ENCODE measurements at regions not wholly inside any gene's neighbourhood (a gene's known extent, or its start where the extent isn't known, plus 50 kb on each side); places are given as distances from the start of the nearest gene placed in this dataset.

DNA sequence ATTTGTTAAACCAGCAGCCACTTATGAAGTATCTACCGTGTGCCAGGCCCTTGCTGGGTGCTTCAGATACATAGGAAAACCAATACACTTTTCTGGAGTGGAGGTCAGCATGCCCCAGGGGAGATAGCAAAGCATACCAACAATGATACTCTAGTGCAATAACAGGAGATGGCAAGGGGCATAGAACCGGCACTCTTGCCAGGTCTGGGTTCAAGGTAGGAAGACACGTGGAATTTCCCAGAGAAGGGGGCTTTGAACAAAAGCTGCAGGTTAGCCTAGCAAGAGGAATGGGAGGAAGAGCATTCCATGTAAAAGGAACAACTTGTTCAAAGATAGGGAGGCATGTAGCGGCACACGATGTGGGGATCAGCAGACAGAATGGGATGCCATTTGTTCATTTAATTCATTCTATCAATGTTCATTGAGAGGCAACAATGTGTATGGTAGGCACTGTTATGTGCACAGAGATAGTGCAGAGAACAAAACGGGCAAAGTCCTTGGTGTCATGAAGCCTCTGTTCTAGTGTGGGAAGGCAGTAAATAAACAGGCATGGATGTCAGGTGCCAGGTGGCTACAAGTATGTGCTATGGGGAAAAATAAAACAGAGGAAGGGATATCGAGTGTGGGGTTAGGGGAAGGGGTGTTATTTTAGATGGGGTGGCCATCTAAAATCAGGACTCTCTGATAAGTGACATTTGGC, 162.6 kb upstream of the E2F8 start:
- DNase-seq (ENCODE audit: low spot score), result no peak

DNA sequence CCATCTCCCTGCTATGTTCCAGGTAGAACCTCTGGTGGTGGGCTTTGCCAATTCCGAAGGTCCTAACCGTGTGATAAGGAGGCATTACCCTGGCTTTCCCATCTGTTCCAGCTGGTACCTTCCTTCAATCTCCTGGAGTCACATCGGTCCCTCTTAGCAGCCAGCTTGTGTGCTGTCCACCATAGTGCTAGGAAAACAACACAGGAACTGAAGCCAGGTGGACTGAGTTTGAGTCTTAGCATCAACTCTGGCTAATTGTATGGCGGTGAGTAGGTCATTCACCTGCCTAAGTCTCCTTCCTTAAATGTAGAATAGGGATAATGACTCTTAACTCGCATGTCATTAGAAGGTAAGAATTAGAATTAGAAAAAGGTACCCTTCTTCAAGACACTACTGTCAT, 159.6 kb upstream of the E2F8 start:
- DNase-seq (ENCODE audit: low spot score), result no peak

DNA sequence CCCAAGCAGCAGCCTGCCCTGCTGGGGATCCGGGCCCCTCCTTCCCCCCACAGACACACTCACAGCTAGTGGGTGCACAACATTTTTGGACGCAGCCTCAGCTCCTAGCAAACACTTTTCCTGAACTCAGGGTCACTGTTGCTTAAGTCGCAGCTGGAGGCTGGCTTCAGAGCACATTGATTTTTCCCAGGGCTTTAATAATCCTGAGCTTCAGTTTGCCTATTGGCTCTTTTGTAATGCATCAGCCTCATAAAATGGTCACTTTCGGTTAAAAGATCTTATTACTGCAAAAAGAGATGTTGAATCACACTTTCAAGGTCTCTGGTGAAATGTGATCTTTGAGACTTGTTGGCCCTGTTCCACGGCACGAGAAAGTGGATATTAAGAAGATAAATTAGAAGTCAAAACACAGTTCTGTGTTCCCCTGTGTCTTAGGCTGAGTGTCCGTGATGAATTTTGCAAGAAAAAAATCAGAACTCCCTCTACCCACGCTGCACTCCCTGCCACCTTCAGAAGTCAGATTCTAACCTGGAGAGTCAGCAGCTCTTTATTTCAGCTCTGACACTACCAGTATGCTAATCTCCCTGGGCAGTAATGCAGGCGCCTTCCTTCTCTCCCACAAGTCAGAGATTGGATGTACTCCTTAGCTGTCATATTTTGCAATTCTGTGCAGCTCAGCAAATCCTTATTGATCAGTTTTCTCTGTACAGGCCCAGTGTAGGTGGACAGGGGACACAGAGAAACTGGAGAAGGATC, 158.2 kb upstream of the E2F8 start:
- DNase-seq (ENCODE audit: low spot score), result peak; percentile 28

DNA sequence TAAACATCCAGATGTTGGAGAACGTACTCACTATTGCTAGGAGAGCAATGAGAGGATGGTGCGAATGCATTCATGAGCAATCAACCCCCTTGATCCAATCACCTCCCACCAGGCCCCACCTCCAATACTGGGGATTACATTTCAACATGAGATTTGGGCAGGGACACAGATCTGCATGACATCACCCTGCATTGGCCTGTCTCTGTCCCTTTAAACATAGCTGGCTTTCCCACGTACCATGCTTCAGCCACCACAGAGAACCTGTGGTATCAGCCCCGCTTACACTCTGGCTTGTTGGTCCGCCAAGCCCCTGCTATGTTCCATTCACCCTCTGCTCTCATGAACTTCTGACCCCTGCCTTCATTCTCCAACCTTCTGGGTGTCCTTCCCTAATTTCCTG, 157.5 kb upstream of the E2F8 start:
- DNase-seq (ENCODE audit: low spot score), result no peak

DNA sequence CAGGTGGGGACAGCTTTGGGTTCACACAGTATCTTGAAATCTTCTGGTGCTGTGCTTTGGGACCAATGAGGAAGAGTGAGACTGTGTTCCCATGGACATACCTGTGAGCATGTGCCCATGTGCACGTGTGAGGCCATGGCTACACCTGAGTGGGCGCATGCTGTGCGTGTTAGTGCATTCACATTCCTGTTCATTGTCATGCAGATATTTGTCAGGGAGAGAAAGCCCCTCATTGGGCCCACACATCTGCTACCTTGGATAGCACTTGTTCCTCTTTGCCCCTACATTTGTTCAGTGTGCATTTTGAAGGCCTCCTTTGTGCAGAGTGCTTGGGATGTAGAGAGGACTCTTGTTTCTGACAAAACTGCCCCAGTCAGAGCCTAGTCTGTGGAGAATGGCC, 154.3 kb upstream of the E2F8 start:
- no peak for DNase-seq (ENCODE audit: low spot score)

DNA sequence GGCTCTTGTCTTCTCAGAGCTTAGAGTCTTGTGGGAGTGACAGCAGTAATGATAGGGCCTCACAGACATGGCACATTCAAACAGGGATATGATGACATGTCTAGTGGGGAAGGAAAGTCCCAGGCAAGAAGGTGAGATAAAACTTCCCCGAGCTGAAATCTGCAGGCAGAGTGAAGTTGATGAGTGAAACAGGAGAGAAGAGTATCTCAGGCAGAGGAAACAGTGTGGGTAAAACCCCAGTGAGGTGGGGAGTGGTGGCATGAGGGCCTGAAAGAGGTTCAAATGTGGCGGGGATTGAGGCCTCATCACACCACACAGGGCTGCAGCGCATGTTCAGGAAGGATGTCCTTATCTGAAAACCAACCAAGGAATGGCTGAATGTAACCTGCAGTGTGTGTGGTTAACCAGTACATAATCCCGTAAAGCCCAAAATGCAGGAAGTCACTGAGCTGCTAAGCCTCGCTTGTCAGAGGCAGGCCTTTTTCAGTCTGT, 153.8 kb upstream of the E2F8 start:
- DNase-seq (ENCODE audit: low spot score), result no peak

DNA sequence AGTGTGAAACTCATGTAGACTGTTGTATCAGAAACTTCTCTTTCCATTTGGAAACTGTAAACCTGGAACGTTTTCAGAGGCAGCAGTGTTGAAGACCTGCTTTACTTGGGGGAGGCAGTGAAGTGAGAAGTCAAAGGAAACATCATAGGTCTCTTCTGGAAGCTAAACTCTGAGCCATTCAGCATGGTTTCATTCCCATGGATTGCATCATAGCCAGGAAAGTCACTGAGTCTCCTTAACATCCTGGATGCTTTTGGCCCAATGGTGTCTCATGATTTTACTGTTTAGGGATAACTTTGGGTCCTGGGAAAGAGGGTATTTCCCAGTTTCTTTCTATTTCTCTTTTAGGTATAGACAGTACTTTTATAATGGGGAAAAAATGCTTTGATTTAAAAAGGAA, 153.2 kb upstream of the E2F8 start:
- no peak for DNase-seq (ENCODE audit: low spot score)

DNA sequence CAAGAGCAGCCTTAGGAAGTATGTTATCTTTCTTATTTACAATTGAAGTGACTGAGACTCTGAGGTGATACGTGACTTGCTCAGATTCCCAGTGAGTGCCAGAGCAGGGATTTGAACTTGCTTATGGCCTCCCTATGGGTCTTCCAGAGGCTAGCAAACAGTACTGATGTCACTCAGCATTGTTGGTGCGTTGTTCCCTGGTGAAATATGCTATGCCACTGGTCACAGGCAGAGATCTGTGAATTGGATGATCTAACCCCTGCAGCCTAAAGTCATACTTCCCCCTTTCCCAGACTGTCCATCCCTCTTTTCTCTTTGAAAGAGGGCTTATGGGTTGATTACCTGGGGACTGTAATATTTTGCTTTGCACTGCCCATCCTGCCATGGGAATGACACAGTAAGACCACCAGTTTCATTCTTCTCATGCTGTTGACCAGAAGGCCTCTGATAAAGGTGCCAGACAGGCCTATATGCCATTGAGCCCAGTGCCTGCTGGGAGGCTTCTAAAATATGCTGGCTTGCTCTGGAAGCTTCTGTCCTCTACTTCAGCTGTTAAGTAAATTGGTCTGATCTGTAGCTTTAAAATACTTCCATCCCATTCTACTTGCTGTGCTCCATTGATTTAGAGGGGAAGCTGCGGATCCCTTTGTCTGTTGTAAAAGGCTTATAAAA, 152.2 kb upstream of the E2F8 start:
- no peak for DNase-seq (ENCODE audit: low spot score)

DNA sequence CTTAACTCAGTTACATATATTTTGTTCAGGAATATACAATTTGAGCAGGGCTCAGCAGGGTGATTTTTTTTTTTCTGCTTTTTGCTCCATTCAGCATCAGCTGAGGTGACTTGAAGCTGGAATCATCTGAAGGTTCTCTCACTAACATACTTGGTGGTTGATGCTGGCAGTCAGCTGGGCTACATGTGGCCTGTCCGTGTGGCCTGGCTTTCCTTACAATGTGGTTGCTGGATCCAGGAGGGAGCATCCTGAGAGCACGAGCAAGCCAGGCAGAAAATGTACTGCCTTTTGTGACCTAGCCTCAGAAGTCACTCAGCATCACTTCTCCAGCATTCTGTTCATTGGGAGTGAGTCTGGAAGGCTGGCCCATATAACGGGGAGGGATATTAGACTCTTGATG, 151.6 kb upstream of the E2F8 start:
- no peak for DNase-seq (ENCODE audit: low spot score)

DNA sequence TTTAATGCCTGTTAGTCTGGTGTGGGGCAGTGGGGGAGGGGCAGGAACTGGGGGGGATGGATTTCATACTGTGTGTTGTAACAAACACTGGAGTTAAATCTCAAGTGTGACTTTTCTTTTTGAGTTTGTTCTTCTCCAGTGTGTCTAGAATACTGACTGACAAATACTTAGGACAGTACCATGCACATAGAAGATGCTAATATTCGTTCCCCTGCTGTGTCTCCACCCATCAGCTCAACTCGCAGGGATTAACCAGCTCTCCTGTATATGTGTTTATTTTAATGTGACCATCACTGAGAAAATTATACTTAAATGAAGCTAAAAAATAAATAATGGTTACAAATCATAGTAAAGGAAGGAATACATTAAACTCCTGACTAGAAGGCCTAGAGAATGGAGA, 150.9 kb upstream of the E2F8 start:
- no peak for DNase-seq (ENCODE audit: low spot score)

DNA sequence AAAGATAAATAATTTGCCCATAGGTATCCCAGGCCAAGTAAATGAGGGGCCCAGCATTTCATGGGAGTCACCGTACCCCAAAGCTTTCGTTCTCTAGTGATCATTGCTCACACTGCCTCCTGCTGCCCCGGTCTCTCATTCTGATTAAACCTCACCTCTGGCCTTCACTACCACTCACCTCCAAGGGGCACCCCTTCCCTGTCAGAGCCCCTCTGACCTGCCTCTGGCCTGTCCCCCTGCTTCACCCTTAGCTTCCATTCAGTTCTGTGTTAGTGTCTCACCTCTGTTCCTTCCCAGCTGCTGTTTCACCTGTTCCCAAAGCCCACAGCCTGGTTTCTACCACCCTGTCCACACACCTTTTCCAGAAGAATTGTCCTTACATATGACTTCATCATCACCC, 150.3 kb upstream of the E2F8 start:
- no peak for DNase-seq (ENCODE audit: low spot score)

DNA sequence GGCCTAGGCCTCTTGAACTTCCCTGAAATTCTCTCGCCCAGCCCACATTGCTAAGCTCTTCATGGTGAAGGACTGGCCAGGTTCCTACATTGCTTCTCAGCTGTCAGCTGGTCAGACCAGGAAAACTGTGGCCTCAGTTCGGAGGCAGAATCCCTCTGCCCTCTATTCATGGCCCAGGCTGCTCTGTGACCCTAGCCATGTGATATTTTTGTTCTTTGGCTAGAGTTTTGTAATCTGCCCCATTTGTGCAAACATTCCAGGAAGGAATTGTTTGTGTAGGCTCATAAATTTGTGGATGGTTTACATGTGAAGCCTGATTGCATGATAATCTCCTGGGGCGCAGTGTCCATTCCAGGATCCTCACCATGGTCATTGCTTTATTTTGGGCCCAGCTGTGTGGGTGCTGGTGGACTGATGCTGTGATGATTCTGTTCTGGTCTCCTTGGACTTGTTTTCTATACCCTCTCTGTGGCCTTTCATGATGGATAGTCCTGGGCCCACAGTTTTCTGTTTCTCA, 149.1 kb upstream of the E2F8 start:
- peak; percentile 17 for DNase-seq (ENCODE audit: low spot score)

DNA sequence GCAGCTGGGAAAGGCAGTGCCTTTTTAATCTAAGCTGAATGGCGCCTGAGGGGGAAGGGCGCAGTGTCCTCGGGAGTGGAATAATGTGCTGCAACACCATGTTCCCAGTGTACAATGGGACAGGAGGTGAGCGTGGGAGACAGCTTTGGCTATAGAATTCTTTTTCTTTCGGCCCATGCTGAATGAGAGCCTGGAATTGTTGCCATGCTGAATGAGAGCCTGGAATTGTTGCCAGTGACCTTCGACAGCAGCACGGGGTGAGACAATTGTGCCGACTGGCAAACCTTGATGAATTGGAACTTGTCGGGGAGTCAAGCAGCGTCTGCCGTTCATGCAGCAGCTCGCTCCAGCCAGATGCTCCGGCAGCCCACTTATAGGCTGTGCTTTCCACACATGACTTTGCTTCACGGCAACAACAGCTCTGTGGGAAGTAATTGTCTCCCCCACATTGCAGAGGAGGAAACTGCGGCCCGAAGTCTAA, 141.4 kb upstream of the E2F8 start:
- no peak for DNase-seq (ENCODE audit: low spot score)

DNA sequence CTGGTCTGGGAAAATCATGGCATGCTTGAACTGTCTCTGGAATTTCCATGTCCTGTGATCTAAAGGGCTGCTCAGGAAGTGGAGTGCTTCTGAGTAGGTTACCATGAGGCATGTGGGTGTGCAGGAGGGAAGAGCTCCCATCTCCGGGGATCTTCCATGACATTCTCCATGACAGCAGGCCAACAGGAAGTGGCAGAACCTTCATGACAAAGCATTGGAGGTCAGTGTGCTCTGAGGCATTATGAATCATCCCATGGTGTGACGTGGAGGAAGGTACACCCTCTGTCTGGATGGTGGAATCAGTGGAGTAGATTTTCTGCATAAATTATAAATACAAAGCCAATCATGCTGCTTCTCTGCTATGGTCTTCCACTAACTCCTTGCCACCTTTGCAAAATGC, 139.6 kb upstream of the E2F8 start:
- peak; percentile 76 for DNase-seq (ENCODE audit: low spot score)

DNA sequence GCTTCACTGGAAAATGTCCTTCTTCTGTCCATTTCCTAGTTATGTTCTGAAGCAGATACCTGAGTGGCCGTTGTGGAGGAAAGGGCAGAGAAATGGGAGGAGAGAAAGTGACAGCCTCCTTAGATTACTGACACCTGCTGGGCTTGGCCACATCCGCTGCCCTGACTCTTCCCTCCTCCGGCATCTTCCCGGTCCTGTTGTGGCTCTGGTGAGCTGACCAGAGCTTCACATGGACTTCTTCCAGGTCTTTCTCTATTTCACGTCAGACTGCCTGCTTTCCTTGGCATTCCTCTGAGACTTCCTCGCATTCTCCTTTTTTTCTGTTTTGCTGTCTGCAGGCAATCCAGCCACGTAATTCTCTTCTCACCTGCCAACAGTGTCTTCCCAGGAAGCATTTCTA, 138.7 kb upstream of the E2F8 start:
- DNase-seq (ENCODE audit: low spot score), result no peak

DNA sequence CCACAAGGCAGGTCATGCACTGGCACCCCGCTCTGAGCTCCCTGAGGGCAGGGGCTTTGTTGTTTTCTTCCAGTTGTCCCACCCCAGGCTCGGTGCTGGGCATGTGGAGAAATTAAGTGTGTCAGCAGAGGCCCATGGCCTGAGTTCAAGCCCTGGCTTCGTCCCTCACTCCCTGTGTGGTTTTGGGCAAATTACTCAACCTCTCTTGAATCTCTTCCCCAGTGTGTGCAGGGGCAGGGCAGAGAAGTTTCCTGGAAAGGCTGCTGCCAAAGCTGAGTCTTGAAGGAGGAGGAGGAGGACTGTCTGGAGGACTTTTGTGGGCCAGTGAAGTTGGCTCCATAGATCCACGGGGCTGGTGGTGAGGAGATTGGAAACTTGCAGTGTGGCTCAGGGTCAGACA, 138.1 kb upstream of the E2F8 start:
- no peak for DNase-seq (ENCODE audit: low spot score)

DNA sequence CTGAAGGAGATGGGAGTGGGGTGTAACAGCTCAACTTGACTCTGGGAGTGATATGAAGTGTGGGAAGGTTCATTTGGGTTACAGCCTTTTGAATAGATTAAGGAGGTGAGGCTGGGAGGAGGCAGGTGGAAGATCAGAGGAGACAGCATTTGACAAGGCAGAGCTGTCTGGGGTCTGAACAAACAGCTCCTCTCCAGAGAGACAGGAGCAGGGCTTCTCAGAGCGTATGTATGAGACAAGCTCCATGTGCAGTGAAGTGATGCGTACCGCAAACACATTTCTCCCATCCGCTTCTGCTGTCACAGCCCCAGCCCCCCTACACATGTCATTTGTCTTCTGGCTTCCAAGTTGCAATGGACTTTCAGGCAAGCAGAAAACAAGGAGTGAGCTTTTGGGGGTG, 137.1 kb upstream of the E2F8 start:
- DNase-seq (ENCODE audit: low spot score), result no peak

DNA sequence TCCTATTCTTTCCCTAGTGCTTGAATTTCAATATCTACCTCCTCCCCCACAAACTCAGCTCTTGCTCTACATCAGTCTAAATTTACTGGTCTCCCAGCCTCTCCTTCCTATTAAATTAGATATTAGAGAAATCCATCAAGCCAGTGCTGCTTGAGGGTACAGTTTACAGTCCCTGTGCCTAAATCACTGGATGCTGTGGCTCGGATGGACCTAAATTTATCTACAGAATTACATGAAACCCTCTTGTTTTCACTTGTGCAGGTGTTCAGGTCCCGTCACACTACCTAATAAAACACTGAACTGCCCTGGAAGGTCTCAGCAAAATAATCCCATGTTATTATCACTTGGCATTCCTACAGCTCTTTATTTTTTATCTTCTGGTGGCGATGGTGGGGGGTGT, 134.7 kb upstream of the E2F8 start:
- DNase-seq (ENCODE audit: low spot score), result no peak

DNA sequence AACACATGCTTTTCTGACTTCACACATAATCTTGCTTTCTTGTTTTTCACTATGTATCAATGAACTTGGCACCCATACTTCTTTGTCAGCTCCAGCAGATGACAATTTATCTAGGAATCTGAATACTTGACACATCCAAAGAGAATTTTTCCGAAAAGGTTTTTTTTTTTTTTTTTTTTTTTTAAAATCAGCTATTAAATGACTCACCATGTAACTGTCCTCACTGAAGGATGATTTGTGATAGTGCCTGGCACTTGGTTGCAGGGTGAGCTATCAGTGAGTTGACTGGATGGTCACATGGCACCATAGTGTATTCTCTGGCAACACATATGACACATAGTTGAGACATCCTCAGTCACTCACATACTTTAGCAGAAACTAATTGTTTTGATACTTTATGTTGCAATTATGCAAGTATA, 133.4 kb upstream of the E2F8 start:
- DNase-seq (ENCODE audit: low spot score), result peak; percentile 90

DNA sequence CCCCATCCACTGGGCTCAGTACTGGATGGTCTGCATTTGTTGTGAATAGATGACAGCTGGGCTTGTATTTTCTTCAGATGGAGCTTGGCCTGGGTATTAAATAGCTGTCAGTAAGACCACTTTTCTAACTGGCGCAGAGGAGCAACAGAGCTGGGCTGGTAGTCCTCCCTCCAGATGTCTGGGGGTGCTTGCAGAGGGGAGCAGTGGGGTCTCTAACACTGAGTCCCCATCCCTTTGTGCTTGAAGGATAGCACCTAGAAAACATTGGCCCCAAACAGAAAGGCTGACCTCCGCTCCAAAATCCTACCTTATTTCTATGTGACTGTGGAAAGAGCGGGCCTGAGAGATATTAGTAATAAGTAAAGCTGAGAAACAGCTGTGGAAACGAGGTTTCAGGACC, 131.6 kb upstream of the E2F8 start:
- DNase-seq (ENCODE audit: low spot score), result no peak

DNA sequence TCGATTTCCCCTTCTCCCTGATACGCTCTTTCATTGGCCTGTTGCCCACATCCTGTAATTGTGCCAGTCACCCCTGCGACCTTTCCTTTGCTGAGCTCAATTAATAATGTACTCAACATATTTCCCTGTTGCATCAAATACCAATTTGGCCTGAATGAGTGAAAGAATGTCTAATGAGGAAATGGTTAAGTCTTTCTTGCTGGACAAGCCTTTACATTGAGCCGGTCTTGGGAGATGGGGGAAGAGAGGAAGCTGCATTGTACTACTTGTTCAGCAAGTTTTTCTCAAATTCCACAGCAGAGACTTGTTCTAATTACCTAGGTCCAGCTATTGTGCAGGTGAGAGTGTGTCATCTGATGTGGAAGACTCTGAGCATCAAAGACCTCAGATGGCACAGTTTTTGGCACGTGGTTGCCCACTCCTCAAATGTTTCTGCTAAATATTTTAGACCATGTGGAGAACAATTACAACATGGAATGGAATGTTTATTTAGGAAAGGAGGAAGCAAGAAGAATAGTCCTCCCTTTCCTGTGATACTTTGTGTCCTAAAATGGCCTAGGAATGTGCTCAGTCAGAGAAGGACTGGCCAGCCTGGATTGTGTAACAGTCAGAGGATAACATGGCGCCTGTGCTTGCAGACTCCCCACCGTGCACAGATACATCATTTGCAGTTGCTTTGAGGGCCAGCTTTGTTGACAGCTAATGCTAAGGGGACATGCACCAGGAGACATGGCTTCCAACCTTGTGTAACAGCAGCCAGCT, 129.5 kb upstream of the E2F8 start:
- DNase-seq (ENCODE audit: low spot score), result peak; percentile 44

DNA sequence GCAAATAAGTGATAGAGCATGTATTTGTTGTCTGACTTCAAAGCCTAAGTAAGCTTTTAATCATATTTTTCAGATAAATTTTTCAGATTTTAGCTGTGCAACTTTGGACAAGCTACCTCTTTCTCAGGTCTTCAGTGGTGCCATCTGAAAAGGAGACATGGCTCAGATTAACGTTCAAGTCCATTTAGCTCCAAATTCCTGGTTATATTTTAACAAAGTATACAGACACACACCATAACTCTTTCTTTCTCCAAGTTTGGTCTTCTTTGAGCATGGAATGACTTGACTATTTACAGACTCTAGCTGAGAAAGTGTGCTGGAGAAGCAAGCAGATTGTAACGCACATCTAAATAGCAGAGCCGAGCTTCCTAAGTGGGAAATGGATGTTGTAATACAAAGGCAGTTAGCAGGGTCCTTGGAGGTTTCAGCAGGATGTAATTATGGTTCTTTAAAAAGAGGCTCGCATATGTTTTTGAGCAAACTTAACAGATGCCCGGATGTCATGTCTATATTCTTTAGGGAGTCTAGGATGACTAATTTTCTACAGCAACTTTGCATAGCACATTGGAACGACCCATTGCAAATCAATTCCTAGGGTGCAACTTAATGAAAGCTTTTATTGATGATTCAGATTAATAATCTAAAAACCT, 128.1 kb upstream of the E2F8 start:
- no peak for DNase-seq (ENCODE audit: low spot score)

Data from hepatic stellate cell (primary cell).